ENCODE measurements at regions not wholly inside any gene's neighbourhood (a gene's known extent, or its start where the extent isn't known, plus 50 kb on each side); places are given as distances from the start of the nearest gene placed in this dataset.

- no peak for DNase-seq (ENCODE audit: low spot score)
These were observed 148.5 kb downstream of the NOL4 start for GRCh38 chr18:34075963-34076860.

- DNase-seq (ENCODE audit: low spot score), result no peak
These were observed 163.5 kb downstream of the NOL4 start for GRCh38 chr18:34061226-34061625.

- DNase-seq (ENCODE audit: low spot score), result no peak
These were observed 169.5 kb downstream of the NOL4 start for GRCh38 chr18:34055227-34055626.

- DNase-seq (ENCODE audit: low spot score), result no peak
These were observed 174.1 kb downstream of the NOL4 start for GRCh38 chr18:34050661-34051060.

- no peak for DNase-seq (ENCODE audit: low spot score)
These were observed 175.2 kb downstream of the NOL4 start for GRCh38 chr18:34049511-34049910.

- DNase-seq (ENCODE audit: low spot score), result no peak
These were observed 176.3 kb downstream of the NOL4 start for GRCh38 chr18:34048423-34048822.

GRCh38 chr18:34042423-34043146 lies 182.1 kb downstream of the NOL4 start:
- DNase-seq (ENCODE audit: low spot score), result no peak

- DNase-seq (ENCODE audit: low spot score), result no peak
These were observed 185.1 kb downstream of the NOL4 start for GRCh38 chr18:34039611-34040010.

- DNase-seq (ENCODE audit: low spot score), result peak; percentile 10
These were observed 185.5 kb downstream of the NOL4 start for GRCh38 chr18:34039201-34039600.

- no peak for DNase-seq (ENCODE audit: low spot score)
These were observed 186.6 kb downstream of the NOL4 start for GRCh38 chr18:34038086-34038485.

- DNase-seq (ENCODE audit: low spot score), result no peak
These were observed 190.7 kb downstream of the NOL4 start for GRCh38 chr18:34033968-34034367.

- DNase-seq (ENCODE audit: low spot score), result no peak
These were observed 192.9 kb downstream of the NOL4 start for GRCh38 chr18:34031810-34032209.

GRCh38 chr18:34028324-34028723 lies 196.4 kb downstream of the NOL4 start:
- no peak for DNase-seq (ENCODE audit: low spot score)

GRCh38 chr18:34025191-34025801 lies 199.4 kb downstream of the NOL4 start:
- DNase-seq (ENCODE audit: low spot score), result no peak

GRCh38 chr18:34023471-34023870 lies 201.2 kb downstream of the NOL4 start:
- DNase-seq (ENCODE audit: low spot score), result peak; percentile 51

GRCh38 chr18:34018336-34018735 lies 206.4 kb downstream of the NOL4 start:
- no peak for DNase-seq (ENCODE audit: low spot score)

- no peak for DNase-seq (ENCODE audit: low spot score)
These were observed 221.0 kb downstream of the NOL4 start for GRCh38 chr18:34003687-34004086.

GRCh38 chr18:34002130-34002529 lies 222.6 kb downstream of the NOL4 start:
- no peak for DNase-seq (ENCODE audit: low spot score)

- DNase-seq (ENCODE audit: low spot score), result no peak
These were observed 223.3 kb downstream of the NOL4 start for GRCh38 chr18:34001376-34001775.

GRCh38 chr18:33987206-33987605 lies 237.5 kb downstream of the NOL4 start:
- no peak for DNase-seq (ENCODE audit: low spot score)

- DNase-seq (ENCODE audit: low spot score), result no peak
These were observed 241.6 kb downstream of the NOL4 start for GRCh38 chr18:33983126-33983525.

GRCh38 chr18:33960417-33960816 lies 264.3 kb downstream of the NOL4 start:
- DNase-seq (ENCODE audit: low spot score), result no peak

- no peak for DNase-seq (ENCODE audit: low spot score)
These were observed 265.1 kb downstream of the NOL4 start for GRCh38 chr18:33959609-33960008.

All from A172 (cell line).